K562 (cell line): ENCODE measurements at regions not wholly inside any gene's neighbourhood (a gene's known extent, or its start where the extent isn't known, plus 50 kb on each side); places are given as distances from the start of the nearest gene placed in this dataset.

Experiments used
- ATAC-seq: fragments of 200-7000 bp; cut with Tn5 transposase; 3 replicates; pipeline ENCODE4 v1.9.1; 2020; ENCODE audit warnings: moderate library complexity
- BruUV-seq: library from RNA; stranded (reverse); fragments of 400-500 nt; replicated peaks from 2 replicates; lab custom pipeline; 2021; lab: Mats Ljungman, UMichigan
- CTCF ChIA-PET: fragments of 300-600 bp; formaldehyde crosslinking; extraction: SDS; loops from one replicate; lab custom pipeline; 2021; ENCODE audit warnings: low intra/inter-chr PET ratio; lab: Yijun Ruan, JAX
- POLR2A ChIA-PET: fragments of 300-600, 350-650 bp; sonication (Branson Sonifier 250); formaldehyde crosslinking; extraction: SDS; loops from one replicate; lab custom pipeline; 2021; ENCODE audit warnings: antibody characterized with exemption, inconsistent platforms; lab: Yijun Ruan, JAX
- DNase-seq, 4 experiments: peaks; one replicate each; pipeline versions ENCODE4 v3.0.0 to v3.0.0-alpha.2; 2011 to 2018; ENCODE audit warnings: low spot score in 3 of 4, mixed read lengths in 3 of 4; ENCODE audit errors: extremely low read depth in 1 of 4
- FAIRE-seq: peaks from 2 replicates; lab custom pipeline; 2011; peaks lifted over from hg19 to GRCh38; lab: Jason Lieb, UNC
- H2AFZ ChIP-seq: 2 replicates; pipeline ENCODE4 v1.6.0; 2011; ENCODE audit warnings: low read depth, low read length, control low read depth, inconsistent platforms
- H3K27ac ChIP-seq: fragments of 200-600 bp; 3 replicates; pipeline ENCODE4 v1.8.0; 2011; ENCODE audit warnings: low read depth, mild to moderate bottlenecking, control low read depth, inconsistent platforms, low read length, moderate library complexity, mixed read lengths; ENCODE audit errors: extremely low read depth
- H3K27me3 ChIP-seq, 2 experiments: fragments of 300-600 bp in 1 of 2; 2 replicates in 1 of 2; 3 replicates in 1 of 2; pipeline versions ENCODE4 v1.6.0 to v1.8.0; 2011; ENCODE audit warnings: inconsistent platforms in 2 of 2, low read length in 2 of 2, mild to moderate bottlenecking in 1 of 2, mixed read lengths in 1 of 2, moderate library complexity in 1 of 2; ENCODE audit not compliant: control insufficient read depth in 2 of 2, insufficient read depth in 2 of 2
- H3K36me3 ChIP-seq: fragments of 300-600 bp; 3 replicates; pipeline ENCODE4 v1.8.0; 2011; ENCODE audit warnings: mild to moderate bottlenecking, low read length, inconsistent platforms; ENCODE audit not compliant: control insufficient read depth, insufficient read depth
- H3K4me1 ChIP-seq, 2 experiments: fragments of 200-600 bp in 1 of 2; replicated peaks in 1 of 2; 2 replicates in 1 of 2; 3 replicates in 1 of 2; pipeline versions ENCODE4 v1.5.1 to v1.8.0; 2011; ENCODE audit warnings: inconsistent platforms in 2 of 2, low read length in 2 of 2, mild to moderate bottlenecking in 1 of 2, mixed read lengths in 1 of 2, moderate library complexity in 1 of 2; ENCODE audit not compliant: control insufficient read depth in 2 of 2, insufficient read depth in 2 of 2
- H3K4me2 ChIP-seq: 2 replicates; pipeline ENCODE4 v1.6.1; 2011; ENCODE audit warnings: low read length, control low read depth, inconsistent platforms, mixed read lengths; ENCODE audit not compliant: insufficient read depth
- H3K4me3 ChIP-seq: fragments of 200-600 bp; sonication (generic), shearing (Covaris generic); 2 replicates; pipeline ENCODE4 v1.5.1; 2016; ENCODE audit warnings: control low read depth, inconsistent platforms
- H3K79me2 ChIP-seq: fragments of 200-600 bp; 3 replicates; pipeline ENCODE4 v1.8.0; 2011; ENCODE audit warnings: low read length, inconsistent platforms; ENCODE audit not compliant: control insufficient read depth, insufficient read depth
- H3K9ac ChIP-seq, 2 experiments: 2 replicates each; pipeline versions ENCODE4 v1.6.0 to v1.6.1; 2011; ENCODE audit warnings: low read depth in 2 of 2, low read length in 2 of 2, control low read depth in 1 of 2, inconsistent platforms in 1 of 2, mild to moderate bottlenecking in 1 of 2, mixed read lengths in 1 of 2; ENCODE audit not compliant: insufficient read depth in 1 of 2
- H3K9me1 ChIP-seq: one replicate; pipeline ENCODE4 v1.6.0; 2011; ENCODE audit warnings: inconsistent platforms, mild to moderate bottlenecking, low read length, moderate library complexity; ENCODE audit not compliant: control insufficient read depth, insufficient read depth
- H3K9me3 ChIP-seq: replicated peaks from 2 replicates; pipeline ENCODE4 v1.5.1; 2011; ENCODE audit warnings: low read depth, low read length, inconsistent platforms; ENCODE audit not compliant: control insufficient read depth, insufficient read depth
- H4K20me1 ChIP-seq: replicated peaks from 2 replicates; pipeline ENCODE4 v1.6.1; 2011; ENCODE audit warnings: low read length, inconsistent platforms, mixed read lengths; ENCODE audit not compliant: control insufficient read depth, insufficient read depth
- CREB3 ChIP-seq: fragments of 450-650 bp; conservative IDR thresholded peaks from 2 replicates; pipeline ENCODE4 v1.6.1; 2016; ENCODE audit warnings: missing genetic modification characterization, low read depth, mild to moderate bottlenecking, missing compliant biosample characterization, moderate library complexity
- DEAF1 ChIP-seq: fragments of 450-650 bp; formaldehyde crosslinking; IDR thresholded peaks from 2 replicates; pipeline ENCODE4 v1.4.0; 2020; ENCODE audit warnings: mild to moderate bottlenecking, moderate library complexity
- HDAC6 ChIP-seq: IDR thresholded peaks from 2 replicates; pipeline ENCODE4 v1.6.1; 2012; ENCODE audit warnings: low read depth, mild to moderate bottlenecking, control low read depth, inconsistent platforms, low read length, moderate library complexity
- PHF21A ChIP-seq: fragments of 450-650 bp; IDR thresholded peaks from 2 replicates; pipeline ENCODE4 v1.6.1; 2017; ENCODE audit warnings: low read depth, borderline replicate concordance
- PHTF2 ChIP-seq: fragments of 250-450 bp; sonication (Bioruptor Pico); IDR thresholded peaks from 2 replicates; pipeline ENCODE4 v1.5.0; 2021; ENCODE audit warnings: mild to moderate bottlenecking
- ZBTB11 ChIP-seq, 3 experiments: fragments of 200-800 bp in 1 of 3; fragments of 250-450 bp in 1 of 3; fragments of 450-650 bp in 1 of 3; sonication (Bioruptor Pico) in 1 of 3; sonication (Bioruptor generic) in 1 of 3; formaldehyde crosslinking in 1 of 3; IDR thresholded peaks; 2 replicates each; pipeline versions ENCODE4 v1.6.1 to v1.8.0; 2016 to 2022; ENCODE audit warnings: mild to moderate bottlenecking in 2 of 3, missing genetic modification characterization in 2 of 3, missing compliant biosample characterization in 1 of 3, moderate library complexity in 1 of 3
- ZNF280B ChIP-seq: fragments of 250-450 bp; sonication (Bioruptor Pico); IDR thresholded peaks from 2 replicates; pipeline ENCODE4 v1.5.1; 2021; ENCODE audit warnings: mild to moderate bottlenecking
- ZNF511 ChIP-seq: sonication (generic); formaldehyde crosslinking; IDR thresholded peaks from 2 replicates; pipeline ENCODE4 v1.8.0; 2022; ENCODE audit warnings: mild to moderate bottlenecking, missing genetic modification reagents
- WGBS: fragments of 100-300 bp; shearing (Covaris generic); methylation state at CpG from one replicate; pipeline ENCODE4 v1.1.6; 2016; ENCODE audit warnings: low coverage, mixed read lengths; ENCODE audit not compliant: insufficient coverage; ENCODE audit errors: missing lambda C conversion rate; 5-methylcytosine and 5-hydroxymethylcytosine counted together
- in situ Hi-C: fragments of 300-500 bp; cut with MboI; formaldehyde crosslinking; loops from 4 replicates; pipeline ENCODE4 v1.15.0; 2018; ENCODE audit warnings: inconsistent platforms, mixed read lengths
- intact Hi-C: fragments of 100-400 bp; cut with micrococcal nuclease; formaldehyde crosslinking; loops from 2 replicates; pipeline ENCODE4 v1.14.2; 2022

GRCh38 chr15:31569836-31570235, 243.2 kb downstream of the KLF13 start:
- CTCF ChIA-PET: no interaction called here
- intact Hi-C loops (no loop called here), in situ Hi-C loops (no loop called here)
- peaks cover 0 to 4% of the 10 kb centered on the region in 2 experiments; a peak in 1 of 5 replicates for H3K27me3 ChIP-seq
- no peak overlapping the region for H3K4me2 ChIP-seq
- BruUV-seq: no TSS peak
- POLR2A ChIA-PET: no interaction called here
- H3K4me3 ChIP-seq: no peak overlapping the region
- no peaks in the 10 kb centered on the region for H3K4me1 ChIP-seq
- ATAC-seq: no peak
- no peaks in the 10 kb centered on the region for H4K20me1 ChIP-seq
- TF ChIP-seq PHF21A (no peak), CREB3 (tag) (no peak), ZNF280B (CRISPR knock-in tag) (no peak), DEAF1 (CRISPR knock-in tag) (no peak), HDAC6 (no peak), ZNF511 (CRISPR knock-in tag) (no peak), PHTF2 (no peak), ZBTB11 (CRISPR knock-in tag; IDR thresholded peaks at IDR 0.05) (no peak)
- no peaks in the 10 kb centered on the region for H3K9me1 ChIP-seq
- H3K36me3 ChIP-seq: no peaks in the 10 kb centered on the region
- H3K9ac ChIP-seq: no peak overlapping the region
- H3K9me3 ChIP-seq: no peaks in the 10 kb centered on the region
- H3K79me2 ChIP-seq: no peaks in the 10 kb centered on the region
- WGBS: 3% methylated on average over 17 of the region's 17 CpGs
- no peak for FAIRE-seq
- no peak for DNase-seq
- no peak overlapping the region for H3K27ac ChIP-seq
- no peak overlapping the region for H2AFZ ChIP-seq
